Neural progenitor cell (in vitro differentiated cells): ENCODE measurements at regions not wholly inside any gene's neighbourhood (a gene's known extent, or its start where the extent isn't known, plus 50 kb on each side); places are given as distances from the start of the nearest gene placed in this dataset.

Experiments used
- DNase-seq: peaks from one replicate; pipeline ENCODE4 v3.0.0-alpha.2; 2016; ENCODE audit warnings: low spot score
- H2AFZ ChIP-seq: fragments of 200-600 bp; sonication (generic); replicated peaks from 2 replicates; pipeline ENCODE4 v1.6.1; 2016; ENCODE audit warnings: antibody characterized with exemption
- H3F3A ChIP-seq: fragments of 200-600 bp; sonication (generic); 2 replicates; pipeline ENCODE4 v1.6.1; 2016; ENCODE audit warnings: antibody characterized with exemption, low read depth
- H3K27ac ChIP-seq: fragments of 200-600 bp; sonication (generic); 2 replicates; pipeline ENCODE4 v1.5.1; 2016; ENCODE audit warnings: mild to moderate bottlenecking
- H3K27me3 ChIP-seq: fragments of 200-600 bp; sonication (generic); 2 replicates; pipeline ENCODE4 v1.6.1; 2016; ENCODE audit warnings: mild to moderate bottlenecking, moderate library complexity
- H3K36me3 ChIP-seq: fragments of 200-600 bp; sonication (generic); 2 replicates; pipeline ENCODE4 v1.5.1; 2016
- H3K4me1 ChIP-seq: fragments of 200-600 bp; sonication (generic); 2 replicates; pipeline ENCODE4 v1.6.1; 2016; ENCODE audit warnings: mixed run types
- H3K4me2 ChIP-seq: fragments of 200-600 bp; sonication (generic); 2 replicates; pipeline ENCODE4 v1.6.1; 2016
- H3K4me3 ChIP-seq: fragments of 200-600 bp; sonication (generic); 2 replicates; pipeline ENCODE4 v1.5.1; 2016
- H3K79me2 ChIP-seq: fragments of 200-600 bp; sonication (generic); 2 replicates; pipeline ENCODE4 v1.6.1; 2016; ENCODE audit warnings: low read depth
- H3K9ac ChIP-seq: fragments of 200-600 bp; sonication (generic); 2 replicates; pipeline ENCODE4 v1.6.1; 2016
- H3K9me3 ChIP-seq: fragments of 200-600 bp; sonication (generic); 2 replicates; pipeline ENCODE4 v1.5.1; 2016; ENCODE audit warnings: low read depth
- H4K20me1 ChIP-seq: fragments of 200-600 bp; sonication (generic); 2 replicates; pipeline ENCODE4 v1.6.1; 2016; ENCODE audit warnings: low read depth
- H3K27ac Mint-ChIP-seq: 3 replicates; pipeline ENCODE4 v1.8.0; 2021; ENCODE audit warnings: mixed read lengths
- H3K27me3 Mint-ChIP-seq: 2 replicates; pipeline ENCODE4 v1.8.0; 2022; ENCODE audit warnings: low read depth, mild to moderate bottlenecking, inconsistent platforms, moderate library complexity, mixed read lengths; ENCODE audit not compliant: insufficient read depth
- H3K36me3 Mint-ChIP-seq: 3 replicates; pipeline ENCODE4 v1.8.0; 2021; ENCODE audit warnings: mixed read lengths
- H3K4me1 Mint-ChIP-seq: 3 replicates; pipeline ENCODE4 v1.8.0; 2021; ENCODE audit warnings: mixed read lengths
- H3K4me3 Mint-ChIP-seq: 3 replicates; pipeline ENCODE4 v1.8.0; 2021; ENCODE audit warnings: mild to moderate bottlenecking, moderate library complexity, mixed read lengths
- H3K9me3 Mint-ChIP-seq: 3 replicates; pipeline ENCODE4 v1.8.0; 2020; ENCODE audit warnings: mixed read lengths
- CTCF ChIP-seq: fragments of 200-600 bp; sonication (generic); IDR thresholded peaks from 2 replicates; pipeline ENCODE4 v1.5.1; 2017; ENCODE audit warnings: antibody characterized with exemption, mild to moderate bottlenecking
- EZH2 ChIP-seq: fragments of 200-600 bp; sonication (generic); IDR thresholded peaks from 2 replicates; pipeline ENCODE4 v1.6.1; 2017; ENCODE audit warnings: antibody characterized with exemption, mild to moderate bottlenecking, moderate library complexity
- EZH2phosphoT487 ChIP-seq: fragments of 200-600 bp; sonication (generic); IDR thresholded peaks from 2 replicates; pipeline ENCODE4 v1.6.1; 2017; ENCODE audit warnings: antibody characterized with exemption

- H3K9me3 ChIP-seq: no peaks in the 10 kb centered on the region
- H3K4me3 Mint-ChIP-seq: no peak overlapping the region
- no peak overlapping the region for H3K27ac ChIP-seq
- no peak for DNase-seq
- no peaks in the 10 kb centered on the region for H3K27me3 ChIP-seq
- no peaks in the 10 kb centered on the region for H4K20me1 ChIP-seq
- peaks cover 15% of the 10 kb centered on the region for H3K36me3 Mint-ChIP-seq
- no peak overlapping the region for H3K4me3 ChIP-seq
- no peaks in the 10 kb centered on the region for H3K36me3 ChIP-seq
- peak overlapping the region; percentile 19 for H3K27ac Mint-ChIP-seq
- peaks cover 53% of the 10 kb centered on the region for H3K4me1 Mint-ChIP-seq
- no peak overlapping the region for H3K4me2 ChIP-seq
- H3K79me2 ChIP-seq: peaks cover 19% of the 10 kb centered on the region
- peaks cover 29% of the 10 kb centered on the region for H3K4me1 ChIP-seq
- TF ChIP-seq EZH2phosphoT487 (no peak), EZH2 (no peak), CTCF (no peak)
- no peak overlapping the region for H2AFZ ChIP-seq
- no peaks in the 10 kb centered on the region for H3K27me3 Mint-ChIP-seq
- H3K9me3 Mint-ChIP-seq: peaks cover 16% of the 10 kb centered on the region
- no peaks in the 10 kb centered on the region for H3F3A ChIP-seq
- H3K9ac ChIP-seq: no peak overlapping the region
Observed at GRCh38 chr6:21969192-21969591, 327.6 kb downstream of the PRL start.

- no peak overlapping the region for H3K9ac ChIP-seq
- H3F3A ChIP-seq: no peaks in the 10 kb centered on the region
- peak overlapping the region; percentile 42 for H3K27ac Mint-ChIP-seq
- H3K9me3 Mint-ChIP-seq: peaks cover 27% of the 10 kb centered on the region
- H3K36me3 ChIP-seq: no peaks in the 10 kb centered on the region
- no peaks in the 10 kb centered on the region for H3K27me3 ChIP-seq
- peak overlapping the region; percentile 35 for H3K4me2 ChIP-seq
- H3K79me2 ChIP-seq: peaks cover 15% of the 10 kb centered on the region
- H3K4me3 ChIP-seq: no peak overlapping the region
- no peaks in the 10 kb centered on the region for H3K27me3 Mint-ChIP-seq
- no peaks in the 10 kb centered on the region for H4K20me1 ChIP-seq
- peaks cover 24% of the 10 kb centered on the region for H3K4me1 ChIP-seq
- H3K4me3 Mint-ChIP-seq: no peak overlapping the region
- no peak overlapping the region for H2AFZ ChIP-seq
- H3K9me3 ChIP-seq: no peaks in the 10 kb centered on the region
- no peak for TF ChIP-seq CTCF
- TF ChIP-seq EZH2phosphoT487: no peak
- no peak for TF ChIP-seq EZH2
- peaks cover 44% of the 10 kb centered on the region for H3K4me1 Mint-ChIP-seq
- peaks cover 29% of the 10 kb centered on the region for H3K36me3 Mint-ChIP-seq
- DNase-seq: no peak
- H3K27ac ChIP-seq: no peak overlapping the region
Observed at GRCh38 chr6:21970569-21971300, 326.1 kb downstream of the PRL start.

GRCh38 chr6:21971541-21971940 lies 325.3 kb downstream of the PRL start:
- Mint-ChIP-seq H3K4me1 (peaks cover 37% of the 10 kb centered on the region), H3K4me3 (peak overlapping the region; percentile 13), H3K27me3 (no peaks in the 10 kb centered on the region), H3K36me3 (peaks cover 30% of the 10 kb centered on the region), H3K9me3 (peaks cover 29% of the 10 kb centered on the region), H3K27ac (peak overlapping the region; percentile 42)
- Histone ChIP-seq H3F3A (no peaks in the 10 kb centered on the region), H3K9ac (no peak overlapping the region), H3K27me3 (no peaks in the 10 kb centered on the region), H3K4me1 (peaks cover 24% of the 10 kb centered on the region), H2AFZ (no peak overlapping the region), H3K9me3 (no peaks in the 10 kb centered on the region), H3K27ac (no peak overlapping the region), H3K79me2 (peaks cover 15% of the 10 kb centered on the region), H3K36me3 (no peaks in the 10 kb centered on the region), H3K4me2 (peak overlapping the region; percentile 35), H3K4me3 (no peak overlapping the region), H4K20me1 (no peaks in the 10 kb centered on the region)
- DNase-seq: peak; percentile 42
- no peak for TF ChIP-seq EZH2
- no peak for TF ChIP-seq CTCF
- TF ChIP-seq EZH2phosphoT487: no peak
